GM12891 (cell line): ENCODE measurements at regions not wholly inside any gene's neighbourhood (a gene's known extent, or its start where the extent isn't known, plus 50 kb on each side); places are given as distances from the start of the nearest gene placed in this dataset.

Source experiments
- POLR2A ChIP-seq: IDR thresholded peaks from 2 replicates; pipeline ENCODE4 v1.6.1; 2011; ENCODE audit warnings: low read depth, low read length, control low read depth
- POLR2AphosphoS5 ChIP-seq: IDR thresholded peaks from 2 replicates; pipeline ENCODE4 v1.6.1; 2011; ENCODE audit warnings: low read depth, low read length, control low read depth
- TAF1 ChIP-seq: IDR thresholded peaks from 2 replicates; pipeline ENCODE4 v1.6.1; 2011; ENCODE audit warnings: low read depth, low read length, control low read depth

- no peak for TF ChIP-seq POLR2AphosphoS5
- no peak for TF ChIP-seq POLR2A
- TF ChIP-seq TAF1 = no peak
Observed at GRCh38 chr4:91837608-91838029, 466.1 kb upstream of the GRID2 start.
